ENCODE measurements at regions not wholly inside any gene's neighbourhood (a gene's known extent, or its start where the extent isn't known, plus 50 kb on each side); places are given as distances from the start of the nearest gene placed in this dataset.
"Not testable (repeated sequence)": the region's sequence is repeated elsewhere in the genome, so short reads cannot be mapped to it uniquely, and the experiment has no call there.

DNA sequence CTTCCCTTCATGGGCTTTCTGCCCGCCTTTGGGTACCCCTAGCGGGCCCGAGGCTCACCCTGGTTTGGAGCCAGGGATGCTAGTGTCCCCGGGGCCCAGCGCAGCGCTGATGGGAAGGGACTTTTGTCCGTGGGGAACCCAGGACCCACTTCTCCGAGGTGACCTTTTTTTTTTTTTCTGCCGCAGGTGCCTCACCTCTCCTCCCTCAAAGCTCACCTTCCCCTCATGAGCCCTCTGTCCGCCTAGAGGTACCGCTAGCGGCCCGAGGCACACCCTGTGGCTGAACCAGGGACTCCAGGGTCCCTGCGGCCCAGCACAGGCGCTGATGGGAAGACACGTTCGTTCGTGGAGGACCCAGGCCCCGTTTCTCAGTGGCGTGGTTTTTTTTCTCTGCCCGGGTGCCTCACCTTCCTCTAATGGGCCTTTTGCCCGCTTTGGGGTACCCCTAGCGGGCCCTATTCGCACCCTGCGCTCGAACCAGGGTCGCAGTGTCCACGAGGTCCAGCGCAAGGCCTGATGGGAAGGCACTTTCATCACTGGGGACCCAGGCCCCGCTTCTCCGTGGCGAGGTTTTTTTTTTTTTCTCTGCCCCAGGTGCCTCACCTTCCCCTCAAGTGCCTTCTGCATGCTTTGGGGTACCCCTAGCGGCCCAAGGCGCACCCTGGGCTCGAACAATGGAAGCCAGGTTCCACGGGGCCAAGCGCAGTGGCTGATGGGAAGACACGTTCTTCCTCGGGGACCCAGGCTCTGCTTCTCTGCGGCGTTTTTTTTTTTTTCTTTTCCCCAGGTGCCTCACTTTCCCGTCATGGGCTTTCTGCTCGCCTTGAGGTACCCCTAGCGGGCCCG is 1481.6 kb upstream of the TPTE start:
- TF ChIP-seq, protein P1, sequence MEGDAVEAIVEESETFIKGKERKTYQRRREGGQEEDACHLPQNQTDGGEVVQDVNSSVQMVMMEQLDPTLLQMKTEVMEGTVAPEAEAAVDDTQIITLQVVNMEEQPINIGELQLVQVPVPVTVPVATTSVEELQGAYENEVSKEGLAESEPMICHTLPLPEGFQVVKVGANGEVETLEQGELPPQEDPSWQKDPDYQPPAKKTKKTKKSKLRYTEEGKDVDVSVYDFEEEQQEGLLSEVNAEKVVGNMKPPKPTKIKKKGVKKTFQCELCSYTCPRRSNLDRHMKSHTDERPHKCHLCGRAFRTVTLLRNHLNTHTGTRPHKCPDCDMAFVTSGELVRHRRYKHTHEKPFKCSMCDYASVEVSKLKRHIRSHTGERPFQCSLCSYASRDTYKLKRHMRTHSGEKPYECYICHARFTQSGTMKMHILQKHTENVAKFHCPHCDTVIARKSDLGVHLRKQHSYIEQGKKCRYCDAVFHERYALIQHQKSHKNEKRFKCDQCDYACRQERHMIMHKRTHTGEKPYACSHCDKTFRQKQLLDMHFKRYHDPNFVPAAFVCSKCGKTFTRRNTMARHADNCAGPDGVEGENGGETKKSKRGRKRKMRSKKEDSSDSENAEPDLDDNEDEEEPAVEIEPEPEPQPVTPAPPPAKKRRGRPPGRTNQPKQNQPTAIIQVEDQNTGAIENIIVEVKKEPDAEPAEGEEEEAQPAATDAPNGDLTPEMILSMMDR (IDR thresholded peaks at IDR 0.05), result not testable (repeated sequence)
- not testable (repeated sequence) for TF ChIP-seq POLR2A (IDR thresholded peaks at IDR 0.05; ENCODE audit: low read depth); POLR2AphosphoS5 (IDR thresholded peaks at IDR 0.05)

Measured in esophagus muscularis mucosa (tissue), 3 donors.